ENCODE measurements at regions not wholly inside any gene's neighbourhood (a gene's known extent, or its start where the extent isn't known, plus 50 kb on each side); places are given as distances from the start of the nearest gene placed in this dataset.
"Not testable (repeated sequence)": the region's sequence is repeated elsewhere in the genome, so short reads cannot be mapped to it uniquely, and the experiment has no call there.

DNA sequence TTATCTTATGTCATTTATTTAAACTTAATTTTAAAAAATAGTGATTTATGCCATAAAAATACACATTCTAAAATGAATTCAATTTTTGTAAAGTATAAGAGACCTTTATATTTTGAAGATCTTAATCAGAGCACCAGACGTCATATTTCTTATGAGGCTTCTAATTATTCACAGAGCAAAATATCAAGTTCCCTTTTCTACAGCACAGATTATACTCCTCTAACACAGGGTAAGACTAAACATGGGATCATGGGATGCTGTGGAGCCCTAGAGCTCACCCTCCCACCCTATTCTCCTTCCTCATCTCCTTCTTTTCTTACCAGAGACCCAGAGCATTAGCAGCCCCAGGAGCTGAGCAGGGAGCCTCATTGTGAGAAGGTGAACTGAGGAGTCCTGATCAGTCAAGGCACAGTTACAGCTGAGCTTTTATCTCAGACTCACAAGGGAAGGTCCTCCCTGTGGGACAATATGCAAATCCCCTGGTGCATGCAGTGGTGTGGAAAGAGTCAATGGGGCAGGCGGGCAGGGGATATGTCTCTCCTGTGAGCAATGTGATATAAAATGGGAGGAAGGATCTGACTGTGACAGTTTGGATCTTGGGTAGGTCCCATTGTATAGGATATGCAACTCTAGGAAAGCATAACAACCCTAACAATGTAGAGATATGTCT, 530.7 kb downstream of the RPIA start:
- H3K27ac ChIP-seq; H3K36me3 ChIP-seq; ATAC-seq; H3K27me3 ChIP-seq; H3K9me3 ChIP-seq; DNase-seq; H3K4me3 ChIP-seq; H3K4me1 ChIP-seq; intact Hi-C loops (cut with DNase I): not testable (repeated sequence)

DNA sequence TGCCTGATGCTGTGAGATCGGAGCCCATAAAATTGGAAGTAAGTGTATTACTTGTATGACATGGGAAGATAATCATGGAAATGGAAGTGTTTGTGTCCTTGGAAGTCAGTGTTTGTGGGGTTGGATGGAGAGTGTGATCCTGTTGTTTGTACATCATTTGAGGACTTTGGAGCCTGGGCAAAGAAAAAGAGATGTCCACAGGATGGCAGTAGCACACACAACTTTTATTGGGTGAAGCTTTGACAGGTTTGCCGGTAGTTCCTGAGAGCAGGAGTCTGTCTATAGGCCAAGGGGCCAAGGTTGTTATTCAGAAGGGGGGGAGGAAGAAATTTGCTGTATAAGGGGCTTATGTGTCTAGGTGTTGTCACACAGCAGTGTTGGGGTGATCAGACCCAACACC, 533.3 kb downstream of the RPIA start:
- H3K27ac ChIP-seq; ATAC-seq; H3K27me3 ChIP-seq; intact Hi-C loops (cut with DNase I); H3K4me3 ChIP-seq; H3K4me1 ChIP-seq; H3K36me3 ChIP-seq; H3K9me3 ChIP-seq; DNase-seq: not testable (repeated sequence)

DNA sequence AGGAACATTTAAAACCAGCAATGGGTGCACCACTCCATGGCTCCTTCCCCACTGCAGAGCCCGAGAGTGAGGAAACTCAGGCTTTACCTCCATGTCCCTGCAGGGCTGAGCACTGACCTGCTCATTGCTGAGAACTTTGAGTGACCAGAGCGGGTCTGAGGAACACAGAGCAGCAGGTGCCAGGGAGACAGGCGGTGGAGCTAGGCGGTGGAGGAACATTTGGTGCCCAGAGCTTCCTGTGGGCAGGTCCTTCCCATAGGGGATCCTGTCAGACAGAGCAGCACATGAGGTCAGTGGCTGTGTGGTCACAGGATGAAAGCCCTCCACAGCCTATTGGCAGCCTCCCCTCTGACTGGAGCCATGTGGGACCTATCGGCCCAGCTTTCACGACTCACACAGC, 538.5 kb downstream of the RPIA start:
- H3K9me3 ChIP-seq; H3K27me3 ChIP-seq; H3K4me1 ChIP-seq; DNase-seq; intact Hi-C loops (cut with DNase I); H3K27ac ChIP-seq; ATAC-seq; H3K36me3 ChIP-seq; H3K4me3 ChIP-seq: not testable (repeated sequence)

DNA sequence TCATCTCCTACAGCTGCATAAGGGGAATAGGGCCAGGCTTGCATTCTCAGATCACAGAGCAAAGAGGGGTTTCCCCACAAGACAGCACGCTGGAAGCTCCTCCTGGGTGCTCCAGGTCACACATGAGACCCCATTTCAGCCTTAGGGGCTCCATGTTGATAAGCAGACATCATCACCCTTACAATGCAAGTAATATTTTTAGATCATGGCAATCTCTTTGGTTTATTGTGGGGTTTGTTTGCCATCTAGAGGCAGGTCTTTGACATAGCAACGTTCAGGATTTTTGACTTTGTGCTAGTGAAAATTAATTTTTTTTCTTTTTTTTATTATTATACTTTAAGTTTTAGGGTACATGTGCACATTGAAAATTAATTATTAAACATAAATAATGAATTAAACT, 539.8 kb downstream of the RPIA start:
- H3K4me1 ChIP-seq; H3K27me3 ChIP-seq; H3K9me3 ChIP-seq; H3K4me3 ChIP-seq; intact Hi-C loops (cut with DNase I); ATAC-seq; H3K36me3 ChIP-seq; DNase-seq; H3K27ac ChIP-seq: not testable (repeated sequence)

DNA sequence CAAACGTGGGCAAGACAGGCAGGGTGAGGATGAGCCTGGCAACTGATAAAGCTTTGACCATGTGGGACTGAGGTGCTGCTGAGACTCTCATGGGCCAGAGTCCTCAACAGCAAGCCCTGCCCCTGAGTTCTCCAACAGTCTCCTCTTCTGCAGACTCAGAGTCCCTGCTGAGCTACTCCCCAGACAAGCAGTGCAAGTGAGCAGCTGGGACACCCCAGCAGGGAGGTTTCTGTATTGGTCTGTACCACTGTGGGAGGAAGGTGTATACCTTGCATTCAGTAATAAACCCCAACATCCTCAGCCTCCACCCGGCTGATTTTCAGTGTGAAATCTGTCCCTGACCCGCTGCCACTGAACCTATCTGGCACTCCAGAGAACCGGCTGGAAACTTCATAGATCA, 542.5 kb downstream of the RPIA start:
- intact Hi-C loops (cut with DNase I); H3K4me3 ChIP-seq: not testable (repeated sequence)

DNA sequence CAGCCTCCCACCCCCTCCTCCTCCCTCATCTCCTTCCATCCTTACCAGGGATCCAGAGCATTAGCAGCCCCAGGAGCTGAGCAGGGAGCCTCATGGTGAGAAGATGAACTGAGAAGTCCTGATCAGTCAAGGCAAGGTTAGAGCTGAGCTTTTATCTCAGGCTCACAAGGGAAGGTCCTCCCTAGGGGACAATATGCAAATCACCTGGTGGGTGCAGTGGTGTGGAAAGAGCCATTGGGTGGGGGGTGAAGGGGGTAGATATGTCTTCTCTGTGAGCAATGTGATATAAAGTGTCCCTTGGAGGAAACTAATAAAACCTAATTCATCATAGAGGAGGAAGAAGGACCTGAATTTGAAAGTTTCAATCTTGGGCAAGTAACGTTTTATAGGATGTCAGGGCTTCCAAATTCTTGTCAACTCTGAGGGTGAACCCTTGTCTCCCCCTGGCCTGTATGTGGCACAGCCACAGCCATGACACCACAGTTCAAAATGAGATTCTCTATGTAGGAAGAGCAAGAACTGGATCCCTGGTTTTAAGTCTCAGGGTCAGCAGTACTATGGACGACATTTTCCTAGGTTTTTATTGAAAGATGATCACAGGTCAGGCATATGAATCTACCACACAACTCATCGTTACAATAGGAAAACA, 543.5 kb downstream of the RPIA start:
- H3K4me1 ChIP-seq; H3K27ac ChIP-seq; H3K4me3 ChIP-seq; ATAC-seq; intact Hi-C loops (cut with DNase I); DNase-seq; H3K9me3 ChIP-seq; H3K27me3 ChIP-seq; H3K36me3 ChIP-seq: not testable (repeated sequence)

More for the DNA sequence above, 542.5 kb downstream of the RPIA start:
- not testable (repeated sequence) for H3K4me1 ChIP-seq, H3K9me3 ChIP-seq, H3K27me3 ChIP-seq, H3K27ac ChIP-seq, ATAC-seq, H3K36me3 ChIP-seq, DNase-seq

DNA sequence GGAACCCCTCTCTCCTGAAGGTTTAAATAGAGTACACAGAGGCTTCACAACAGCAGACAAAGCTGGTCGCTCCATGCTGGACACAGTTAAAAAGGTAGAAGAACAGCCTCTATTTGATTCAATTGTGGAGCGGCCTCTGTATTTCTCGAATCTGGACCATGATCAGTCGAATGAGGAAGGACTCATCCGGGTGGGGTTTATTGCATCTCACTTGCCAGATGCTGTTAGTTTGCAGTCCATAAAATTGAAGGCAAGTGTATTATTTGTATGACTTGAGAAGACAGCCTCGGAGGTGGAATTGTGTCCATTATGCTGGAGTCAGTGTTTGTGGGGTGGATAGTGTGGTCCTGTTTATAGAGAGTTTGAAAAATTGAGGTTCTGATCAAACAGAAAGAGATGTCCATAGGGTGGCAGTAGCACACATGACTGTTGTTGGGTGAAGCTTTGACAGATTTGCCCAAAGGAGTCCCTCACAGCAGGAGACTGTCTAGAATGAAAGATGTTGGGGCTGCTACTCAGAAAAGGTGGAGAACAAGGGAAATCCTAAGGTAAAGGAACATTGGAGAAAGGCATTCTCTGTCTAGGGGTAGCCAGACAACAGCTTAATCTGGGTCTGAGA, 545.5 kb downstream of the RPIA start:
- H3K4me1 ChIP-seq; H3K4me3 ChIP-seq; H3K9me3 ChIP-seq; H3K27me3 ChIP-seq; H3K36me3 ChIP-seq; DNase-seq; H3K27ac ChIP-seq; intact Hi-C loops (cut with DNase I); ATAC-seq: not testable (repeated sequence)

DNA sequence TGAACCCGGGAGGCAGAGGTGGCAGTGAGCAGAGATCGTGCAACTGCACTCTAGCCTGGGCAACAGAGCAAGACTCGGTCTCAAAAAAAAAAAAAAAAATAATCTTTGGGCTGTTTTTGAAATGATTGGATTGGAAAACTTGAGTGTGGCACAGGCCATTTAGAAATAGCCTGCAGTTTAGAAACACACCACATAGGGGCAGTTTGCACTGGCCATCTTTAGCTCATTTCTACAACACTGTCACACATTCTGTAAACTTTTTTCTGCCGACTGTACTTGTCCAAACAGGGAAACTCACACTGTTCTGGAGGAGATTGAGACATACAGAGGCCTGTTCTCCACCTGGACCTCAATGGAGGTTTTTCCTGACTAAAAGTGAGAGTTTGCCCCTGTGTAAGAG, 546.3 kb downstream of the RPIA start:
- H3K4me1 ChIP-seq; H3K9me3 ChIP-seq; H3K27ac ChIP-seq; H3K36me3 ChIP-seq; H3K27me3 ChIP-seq; DNase-seq; intact Hi-C loops (cut with DNase I); H3K4me3 ChIP-seq: not testable (repeated sequence)
- peak; percentile 57 for ATAC-seq

DNA sequence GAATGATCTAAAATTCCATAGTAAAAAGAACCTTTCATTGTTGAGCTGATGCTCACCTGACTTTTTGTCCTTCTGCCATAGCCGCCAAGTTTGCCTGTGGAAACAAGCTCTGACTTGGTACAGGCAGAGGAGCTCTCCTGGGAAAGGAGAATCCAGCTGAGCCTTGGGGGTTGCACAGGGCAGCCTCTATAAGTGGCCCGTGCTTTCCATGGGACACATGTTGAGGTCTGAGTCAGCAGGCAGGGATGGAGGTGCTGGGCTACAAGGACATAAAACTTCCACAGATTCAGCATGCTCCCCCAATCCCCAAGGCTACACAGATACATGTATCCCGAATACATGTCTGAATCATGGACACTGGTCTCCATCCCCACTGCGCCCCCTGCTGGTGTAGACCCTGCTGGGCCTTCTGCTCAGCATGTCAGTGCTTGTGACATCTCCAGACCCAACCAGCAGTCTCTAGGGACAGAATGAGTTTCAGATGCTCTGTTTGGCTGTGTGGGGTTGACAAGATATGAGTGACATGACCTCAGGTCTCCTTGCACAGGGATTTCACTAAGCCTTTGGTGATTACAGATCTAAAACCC, 551.7 kb downstream of the RPIA start:
- TF ChIP-seq, protein P1, sequence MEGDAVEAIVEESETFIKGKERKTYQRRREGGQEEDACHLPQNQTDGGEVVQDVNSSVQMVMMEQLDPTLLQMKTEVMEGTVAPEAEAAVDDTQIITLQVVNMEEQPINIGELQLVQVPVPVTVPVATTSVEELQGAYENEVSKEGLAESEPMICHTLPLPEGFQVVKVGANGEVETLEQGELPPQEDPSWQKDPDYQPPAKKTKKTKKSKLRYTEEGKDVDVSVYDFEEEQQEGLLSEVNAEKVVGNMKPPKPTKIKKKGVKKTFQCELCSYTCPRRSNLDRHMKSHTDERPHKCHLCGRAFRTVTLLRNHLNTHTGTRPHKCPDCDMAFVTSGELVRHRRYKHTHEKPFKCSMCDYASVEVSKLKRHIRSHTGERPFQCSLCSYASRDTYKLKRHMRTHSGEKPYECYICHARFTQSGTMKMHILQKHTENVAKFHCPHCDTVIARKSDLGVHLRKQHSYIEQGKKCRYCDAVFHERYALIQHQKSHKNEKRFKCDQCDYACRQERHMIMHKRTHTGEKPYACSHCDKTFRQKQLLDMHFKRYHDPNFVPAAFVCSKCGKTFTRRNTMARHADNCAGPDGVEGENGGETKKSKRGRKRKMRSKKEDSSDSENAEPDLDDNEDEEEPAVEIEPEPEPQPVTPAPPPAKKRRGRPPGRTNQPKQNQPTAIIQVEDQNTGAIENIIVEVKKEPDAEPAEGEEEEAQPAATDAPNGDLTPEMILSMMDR (IDR thresholded peaks at IDR 0.05), result peak in 1 of 2 donors; percentile 30
- intact Hi-C loops (cut with DNase I); H3K27me3 ChIP-seq; DNase-seq; H3K9me3 ChIP-seq; H3K4me3 ChIP-seq; H3K36me3 ChIP-seq; H3K27ac ChIP-seq; H3K4me1 ChIP-seq: not testable (repeated sequence)
- peak; percentile 72 for ATAC-seq

DNA sequence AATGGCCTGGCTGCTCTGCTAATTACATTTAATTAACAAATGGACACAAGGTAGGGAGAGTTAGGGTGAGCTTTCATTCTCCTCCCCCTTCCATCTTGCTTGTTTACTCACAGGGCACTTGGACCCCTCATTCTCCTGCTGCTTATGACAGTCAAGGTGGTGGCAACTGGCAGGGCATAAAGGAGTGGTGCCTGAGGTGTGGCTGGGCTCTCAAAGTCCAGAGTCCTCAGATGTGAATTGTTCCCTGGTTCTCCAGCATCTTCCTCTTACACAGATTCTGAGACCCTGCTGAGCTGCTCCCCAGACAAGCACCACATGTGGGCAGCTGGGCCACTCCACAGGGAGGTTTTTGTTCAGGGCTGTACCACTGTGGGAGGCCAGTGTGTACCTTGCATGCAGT, 552.9 kb downstream of the RPIA start:
- H3K4me3 ChIP-seq; H3K27me3 ChIP-seq; H3K9me3 ChIP-seq; intact Hi-C loops (cut with DNase I); H3K36me3 ChIP-seq; ATAC-seq; H3K4me1 ChIP-seq; DNase-seq; H3K27ac ChIP-seq: not testable (repeated sequence)

DNA sequence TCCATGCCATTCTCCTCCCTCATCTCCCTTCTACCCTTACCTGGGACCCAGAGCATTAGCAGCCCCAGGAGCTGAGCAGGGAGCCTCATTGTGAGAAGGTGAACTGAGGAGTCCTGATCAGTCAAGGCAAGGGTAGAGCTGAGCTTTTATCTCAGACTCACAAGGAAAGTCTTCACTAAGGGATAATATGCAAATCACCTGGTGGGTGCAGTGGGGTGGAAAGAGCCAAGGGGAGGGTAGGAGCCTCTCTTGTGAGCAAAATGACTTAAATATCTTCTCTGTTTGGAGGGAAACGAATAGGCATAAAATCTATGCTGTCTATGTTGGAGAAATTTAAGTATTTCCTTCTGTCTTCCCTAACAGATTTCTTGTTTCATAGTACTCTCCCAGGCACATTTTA, 554.0 kb downstream of the RPIA start:
- H3K27ac ChIP-seq; H3K4me3 ChIP-seq; DNase-seq; ATAC-seq; H3K4me1 ChIP-seq; H3K9me3 ChIP-seq; H3K36me3 ChIP-seq; intact Hi-C loops (cut with DNase I); H3K27me3 ChIP-seq: not testable (repeated sequence)

DNA sequence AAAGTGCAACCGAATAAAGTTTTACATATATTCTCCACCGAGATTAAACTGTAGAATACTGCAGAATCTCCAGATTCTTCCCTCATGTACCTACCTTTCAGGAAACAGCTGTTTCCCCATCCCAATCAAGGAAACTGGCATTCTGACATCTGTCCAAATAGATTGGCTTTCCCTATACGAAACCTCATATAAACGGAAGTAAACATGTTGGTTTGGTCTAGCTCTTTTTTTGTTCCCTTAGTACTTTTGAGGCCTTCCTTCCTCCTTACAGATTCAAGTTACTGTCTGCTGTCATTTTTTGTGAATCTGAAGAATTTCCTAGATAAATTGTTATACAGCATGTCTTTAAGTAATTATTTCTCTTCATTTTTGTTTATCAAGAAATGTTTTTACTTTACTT, 554.6 kb downstream of the RPIA start:
- DNase-seq; H3K27me3 ChIP-seq; H3K9me3 ChIP-seq; H3K4me3 ChIP-seq; H3K36me3 ChIP-seq; intact Hi-C loops (cut with DNase I); ATAC-seq; H3K4me1 ChIP-seq: not testable (repeated sequence)
- H3K27ac ChIP-seq, result peak overlapping the region in 1 of 2 donors; percentile 13

Measured in left lung (tissue), 4 donors.